Smooth muscle cell (in vitro differentiated cells): ENCODE measurements at regions not wholly inside any gene's neighbourhood (a gene's known extent, or its start where the extent isn't known, plus 50 kb on each side); places are given as distances from the start of the nearest gene placed in this dataset.
"Not testable (repeated sequence)": the region's sequence is repeated elsewhere in the genome, so short reads cannot be mapped to it uniquely, and the experiment has no call there.

ENCODE experiments used
- DNase-seq: peaks from one replicate; lab custom pipeline; 2025; ENCODE audit not compliant: unreplicated experiment; lab: John Stamatoyannopoulos, UW
- H2AFZ ChIP-seq: fragments of 200-600 bp; sonication (generic); 2 replicates; pipeline ENCODE4 v1.6.0; 2016; ENCODE audit warnings: antibody characterized with exemption, low read depth, mild to moderate bottlenecking
- H3F3A ChIP-seq: fragments of 200-600 bp; sonication (generic); 2 replicates; pipeline ENCODE4 v1.6.0; 2017; ENCODE audit warnings: antibody characterized with exemption, low read depth
- H3K27ac ChIP-seq: fragments of 200-600 bp; sonication (generic); 2 replicates; pipeline ENCODE4 v1.5.1; 2016; ENCODE audit warnings: low read depth, mild to moderate bottlenecking
- H3K27me3 ChIP-seq: fragments of 200-600 bp; sonication (generic); 2 replicates; pipeline ENCODE4 v1.6.1; 2016; ENCODE audit warnings: low read depth, mild to moderate bottlenecking
- H3K36me3 ChIP-seq: fragments of 200-600 bp; sonication (generic); 2 replicates; pipeline ENCODE4 v1.5.1; 2016; ENCODE audit warnings: low read depth
- H3K4me1 ChIP-seq: fragments of 200-600 bp; sonication (generic); 2 replicates; pipeline ENCODE4 v1.5.1; 2016; ENCODE audit warnings: low read depth
- H3K4me2 ChIP-seq: fragments of 200-600 bp; sonication (generic); 2 replicates; pipeline ENCODE4 v1.6.0; 2016; ENCODE audit warnings: mild to moderate bottlenecking
- H3K4me3 ChIP-seq: fragments of 200-600 bp; sonication (generic); 2 replicates; pipeline ENCODE4 v1.5.1; 2016; ENCODE audit warnings: mild to moderate bottlenecking
- H3K79me2 ChIP-seq: fragments of 200-600 bp; sonication (generic); 2 replicates; pipeline ENCODE4 v1.6.0; 2016; ENCODE audit warnings: low read depth, mild to moderate bottlenecking
- H3K9ac ChIP-seq: fragments of 200-600 bp; sonication (generic); 2 replicates; pipeline ENCODE4 v1.6.0; 2016; ENCODE audit warnings: low read depth
- H3K9me3 ChIP-seq: fragments of 200-600 bp; sonication (generic); replicated peaks from 2 replicates; pipeline ENCODE4 v1.5.1; 2016; ENCODE audit warnings: low read depth
- H4K20me1 ChIP-seq: fragments of 200-600 bp; sonication (generic); 2 replicates; pipeline ENCODE4 v1.6.0; 2016; ENCODE audit warnings: low read depth
- WGBS: methylation state at CpG from one replicate; pipeline ENCODE4 v1.1.7; 2016; ENCODE audit warnings: low lambda C conversion rate; 5-methylcytosine and 5-hydroxymethylcytosine counted together
- TF ChIP-seq, protein P1 (sequence below): fragments of 200-600 bp; sonication (generic); IDR thresholded peaks from 2 replicates; pipeline ENCODE4 v1.5.1; 2017; ENCODE audit warnings: borderline replicate concordance, mild to moderate bottlenecking, antibody characterized with exemption; ENCODE audit not compliant: insufficient read depth, poor library complexity, severe bottlenecking

DNA sequence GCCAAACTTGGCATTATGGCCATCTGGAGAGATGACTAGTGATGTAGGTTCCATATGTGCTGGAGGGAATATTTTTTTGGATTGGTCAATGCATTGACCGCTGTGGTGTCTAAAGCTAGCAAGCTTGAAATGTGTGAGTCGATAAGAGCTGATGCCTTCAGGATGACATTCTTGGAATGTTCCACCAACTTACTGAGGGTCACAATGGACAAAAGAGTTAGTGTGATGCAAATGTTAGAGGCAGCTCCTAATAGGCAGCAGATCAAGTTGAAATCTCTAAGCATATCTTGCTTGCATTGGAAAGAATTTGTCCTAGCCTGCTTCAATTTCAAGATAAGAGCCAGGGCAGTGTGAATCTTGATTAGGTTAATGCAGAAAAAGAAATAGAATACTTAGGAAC is 210.4 kb upstream of the AFF2 start:
- Histone ChIP-seq H3K9ac (no peak overlapping the region), H4K20me1 (no peaks in the 10 kb centered on the region), H3K36me3 (no peaks in the 10 kb centered on the region), H3F3A (no peaks in the 10 kb centered on the region), H3K4me3 (no peak overlapping the region), H3K4me2 (no peak overlapping the region), H3K27ac (no peak overlapping the region), H3K9me3 (no peaks in the 10 kb centered on the region), H3K79me2 (no peaks in the 10 kb centered on the region), H3K4me1 (no peaks in the 10 kb centered on the region), H3K27me3 (no peaks in the 10 kb centered on the region), H2AFZ (no peak overlapping the region)
- no peak for DNase-seq
- TF ChIP-seq, protein P1, sequence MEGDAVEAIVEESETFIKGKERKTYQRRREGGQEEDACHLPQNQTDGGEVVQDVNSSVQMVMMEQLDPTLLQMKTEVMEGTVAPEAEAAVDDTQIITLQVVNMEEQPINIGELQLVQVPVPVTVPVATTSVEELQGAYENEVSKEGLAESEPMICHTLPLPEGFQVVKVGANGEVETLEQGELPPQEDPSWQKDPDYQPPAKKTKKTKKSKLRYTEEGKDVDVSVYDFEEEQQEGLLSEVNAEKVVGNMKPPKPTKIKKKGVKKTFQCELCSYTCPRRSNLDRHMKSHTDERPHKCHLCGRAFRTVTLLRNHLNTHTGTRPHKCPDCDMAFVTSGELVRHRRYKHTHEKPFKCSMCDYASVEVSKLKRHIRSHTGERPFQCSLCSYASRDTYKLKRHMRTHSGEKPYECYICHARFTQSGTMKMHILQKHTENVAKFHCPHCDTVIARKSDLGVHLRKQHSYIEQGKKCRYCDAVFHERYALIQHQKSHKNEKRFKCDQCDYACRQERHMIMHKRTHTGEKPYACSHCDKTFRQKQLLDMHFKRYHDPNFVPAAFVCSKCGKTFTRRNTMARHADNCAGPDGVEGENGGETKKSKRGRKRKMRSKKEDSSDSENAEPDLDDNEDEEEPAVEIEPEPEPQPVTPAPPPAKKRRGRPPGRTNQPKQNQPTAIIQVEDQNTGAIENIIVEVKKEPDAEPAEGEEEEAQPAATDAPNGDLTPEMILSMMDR, result no peak
- WGBS, result 69% methylated on average over 2 of the region's 2 CpGs

DNA sequence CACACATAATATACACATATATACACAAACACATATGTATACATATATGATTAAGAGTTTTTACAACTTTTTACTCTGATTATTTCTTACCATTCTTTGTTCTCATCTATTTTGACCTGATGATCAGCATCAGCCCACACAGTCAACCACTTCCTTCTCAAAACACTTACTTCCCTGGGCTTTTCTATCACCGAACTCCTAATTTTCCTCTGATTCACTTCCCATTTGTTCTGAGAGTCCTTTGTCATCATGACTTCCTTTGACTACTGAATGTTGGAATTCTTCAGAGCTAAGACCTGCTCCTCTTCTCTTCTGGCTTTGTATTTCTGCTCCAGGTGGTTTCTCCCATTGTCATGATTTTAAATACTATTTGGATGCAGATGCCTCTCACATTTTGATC is 209.5 kb upstream of the AFF2 start:
- no peaks in the 10 kb centered on the region for H3K9me3 ChIP-seq
- no peak overlapping the region for H3K4me2 ChIP-seq
- no peaks in the 10 kb centered on the region for H4K20me1 ChIP-seq
- no peaks in the 10 kb centered on the region for H3F3A ChIP-seq
- no peak overlapping the region for H3K9ac ChIP-seq
- no peaks in the 10 kb centered on the region for H3K36me3 ChIP-seq
- TF ChIP-seq, protein P1, result no peak
- no peak overlapping the region for H3K27ac ChIP-seq
- no peak for DNase-seq
- no peak overlapping the region for H2AFZ ChIP-seq
- no peaks in the 10 kb centered on the region for H3K4me1 ChIP-seq
- H3K79me2 ChIP-seq, result no peaks in the 10 kb centered on the region
- no peaks in the 10 kb centered on the region for H3K27me3 ChIP-seq
- H3K4me3 ChIP-seq, result no peak overlapping the region
- WGBS, result 79% methylated on average over 1 of the region's 1 CpG

DNA sequence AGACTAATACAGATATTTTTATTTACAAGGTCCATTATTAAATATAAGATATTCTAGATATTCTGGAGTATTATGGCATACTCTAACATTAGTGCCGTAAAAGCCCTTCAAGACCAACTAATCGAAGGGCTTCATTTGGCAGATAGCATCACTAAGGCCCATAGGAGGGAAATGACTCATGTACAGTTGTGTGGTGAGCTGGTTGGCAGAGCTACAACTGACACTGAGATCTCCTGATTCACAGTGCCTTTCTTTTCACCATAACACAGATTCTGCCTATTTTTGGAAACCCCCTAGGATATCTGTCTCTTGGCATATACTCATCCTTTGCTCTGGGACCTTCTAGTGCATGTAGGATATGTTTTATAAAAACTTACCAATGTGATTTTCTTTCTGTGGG is 201.7 kb upstream of the AFF2 start:
- TF ChIP-seq, protein P1, result no peak

DNA sequence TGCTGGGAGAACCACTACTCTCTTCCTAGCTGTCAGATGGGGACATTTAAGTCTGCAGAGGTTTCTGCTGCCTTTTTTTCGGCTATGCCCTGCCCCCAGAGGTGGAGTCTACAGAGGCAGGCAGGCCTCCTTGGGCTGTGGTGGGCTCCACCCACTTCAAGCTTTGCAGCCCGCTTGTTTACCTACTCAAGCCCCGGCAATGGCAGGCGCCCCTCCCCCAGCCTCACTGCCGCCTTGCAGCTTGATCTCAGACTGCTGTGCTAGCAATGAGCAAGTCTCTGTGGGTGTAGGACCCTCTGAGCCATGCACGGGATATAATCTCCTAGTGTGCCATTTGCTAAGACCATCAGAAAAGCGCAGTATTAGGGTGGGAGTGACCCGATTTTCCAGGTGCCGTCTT is 195.2 kb upstream of the AFF2 start:
- H3K9me3 ChIP-seq, H2AFZ ChIP-seq, DNase-seq, H3K4me3 ChIP-seq, H3K4me1 ChIP-seq, H3K79me2 ChIP-seq, H4K20me1 ChIP-seq, H3K4me2 ChIP-seq, H3K27me3 ChIP-seq, H3K27ac ChIP-seq, H3K9ac ChIP-seq, H3F3A ChIP-seq, H3K36me3 ChIP-seq: not testable (repeated sequence)
- WGBS, result 88% methylated on average over 9 of the region's 9 CpGs

More for the DNA sequence above, 201.7 kb upstream of the AFF2 start:
- no peaks in the 10 kb centered on the region for H3K36me3 ChIP-seq
- no peak for DNase-seq
- H3K4me3 ChIP-seq, result no peak overlapping the region
- no peaks in the 10 kb centered on the region for H3K79me2 ChIP-seq
- WGBS, result 83% methylated on average over 2 of the region's 2 CpGs
- H3K4me2 ChIP-seq, result no peak overlapping the region
- no peak overlapping the region for H3K27ac ChIP-seq
- no peak overlapping the region for H2AFZ ChIP-seq
- no peaks in the 10 kb centered on the region for H3F3A ChIP-seq
- H3K9ac ChIP-seq, result no peak overlapping the region
- no peaks in the 10 kb centered on the region for H3K27me3 ChIP-seq
- H3K4me1 ChIP-seq, result no peaks in the 10 kb centered on the region
- no peaks in the 10 kb centered on the region for H3K9me3 ChIP-seq
- no peaks in the 10 kb centered on the region for H4K20me1 ChIP-seq
